Activated CD4-positive, alpha-beta T cell treated with anti-CD3 and anti-CD28 coated beads for 24 hours (primary cell): ENCODE measurements at regions not wholly inside any gene's neighbourhood (a gene's known extent, or its start where the extent isn't known, plus 50 kb on each side); places are given as distances from the start of the nearest gene placed in this dataset.
"Not testable (repeated sequence)": the region's sequence is repeated elsewhere in the genome, so short reads cannot be mapped to it uniquely, and the experiment has no call there.

Source experiments
- DNase-seq, 2 donors: peaks; one replicate each; pipeline ENCODE4 v3.0.0-alpha.2; 2020; ENCODE audit warnings: low read depth in 2 of 2

DNA sequence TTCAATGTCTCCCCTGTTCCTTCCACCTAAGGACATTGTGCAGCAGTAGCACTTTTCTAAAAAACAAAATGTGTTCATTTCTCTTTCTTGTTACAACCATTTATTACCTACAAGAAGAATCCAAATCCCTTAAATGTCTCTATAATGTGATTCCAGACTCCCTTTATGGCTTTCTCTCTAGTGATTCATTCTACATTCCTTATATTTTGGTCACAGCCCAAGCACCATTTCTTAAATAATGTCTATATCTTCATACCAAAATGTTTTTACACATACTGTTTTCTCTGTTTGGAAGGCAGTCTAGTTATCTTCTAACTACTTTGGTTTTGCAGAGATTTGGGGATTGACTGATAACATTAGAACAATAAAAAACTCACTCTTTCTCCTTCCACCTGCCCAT is 1037.3 kb upstream of the FLRT2 start:
- no peak for DNase-seq

DNA sequence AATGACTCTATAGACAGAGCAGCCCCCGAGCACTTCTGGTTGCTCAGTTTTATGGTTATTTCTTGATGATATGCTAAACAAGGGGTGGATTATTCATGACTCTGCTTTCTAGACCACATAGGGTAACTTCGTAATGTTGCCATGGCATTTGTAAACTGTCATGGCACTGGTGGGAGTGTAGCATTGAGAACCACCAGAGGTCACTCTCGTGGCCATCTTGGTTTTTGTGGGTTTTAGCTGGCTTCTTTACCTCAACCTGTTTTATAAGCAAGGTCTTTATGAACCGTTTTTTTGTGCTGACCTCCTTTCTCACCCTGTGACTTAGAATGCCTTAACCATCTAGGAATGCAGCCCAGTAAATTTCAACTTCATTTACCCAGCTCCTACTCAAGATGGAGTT is 1036.2 kb upstream of the FLRT2 start:
- no peak for DNase-seq

- DNase-seq = no peak
These were observed 1033.3 kb upstream of the FLRT2 start for GRCh38 chr14:84496677-84497076.

- DNase-seq = not testable (repeated sequence)
These were observed 1017.1 kb upstream of the FLRT2 start for GRCh38 chr14:84512823-84513222.

DNA sequence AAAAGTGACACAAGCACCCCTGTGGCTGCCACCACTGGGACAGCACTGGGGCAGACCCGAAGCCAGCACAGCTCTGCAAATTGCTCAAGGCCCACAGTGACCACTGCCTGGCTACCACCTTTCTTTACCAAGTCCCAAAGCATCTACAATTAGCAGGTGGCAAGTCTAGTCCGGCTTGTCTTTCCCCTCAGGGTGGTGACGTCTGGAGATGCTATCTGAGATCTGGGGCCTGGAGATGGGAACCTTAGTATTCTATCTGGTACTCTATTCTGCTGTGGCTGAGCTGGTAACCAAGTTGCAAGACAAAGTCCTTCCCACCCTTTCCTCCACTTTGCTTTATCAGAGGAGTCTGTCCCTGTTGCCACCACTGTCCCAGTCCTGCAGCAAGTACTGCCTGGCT is 1010.1 kb upstream of the FLRT2 start:
- no peak for DNase-seq

GRCh38 chr14:84520711-84521338 is 1009.1 kb upstream of the FLRT2 start:
- no peak for DNase-seq

- DNase-seq = no peak
These were observed 1006.2 kb upstream of the FLRT2 start for GRCh38 chr14:84523746-84524145.

GRCh38 chr14:84527706-84528105 is 1002.2 kb upstream of the FLRT2 start:
- DNase-seq = no peak

GRCh38 chr14:84532016-84532415 is 997.9 kb upstream of the FLRT2 start:
- no peak for DNase-seq

GRCh38 chr14:84533181-84533725 is 996.7 kb upstream of the FLRT2 start:
- DNase-seq = no peak

GRCh38 chr14:84533791-84534190 is 996.2 kb upstream of the FLRT2 start:
- no peak for DNase-seq

DNA sequence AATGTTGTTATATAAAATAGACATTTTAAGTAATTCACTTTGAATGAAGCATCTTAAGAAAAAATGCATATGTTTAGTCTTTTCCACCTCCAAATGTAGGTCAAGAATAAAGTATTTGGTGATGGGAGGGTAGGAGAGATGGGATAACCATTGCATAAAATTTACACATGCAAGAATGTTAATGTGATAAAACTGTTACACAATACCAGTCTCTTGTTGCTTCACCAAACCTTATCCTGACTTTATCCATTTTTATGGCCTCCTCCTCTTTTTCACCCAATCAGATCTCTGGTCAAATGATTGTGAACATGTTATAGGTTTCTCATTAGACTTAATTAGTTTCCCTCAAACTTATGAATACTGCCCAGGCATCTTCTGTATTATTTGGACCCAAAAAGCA is 994.5 kb upstream of the FLRT2 start:
- no peak for DNase-seq

- no peak for DNase-seq
These were observed 994.0 kb upstream of the FLRT2 start for GRCh38 chr14:84535976-84536375.

GRCh38 chr14:84541018-84541417 is 988.9 kb upstream of the FLRT2 start:
- DNase-seq = no peak

GRCh38 chr14:84543859-84544258 is 986.1 kb upstream of the FLRT2 start:
- no peak for DNase-seq

DNA sequence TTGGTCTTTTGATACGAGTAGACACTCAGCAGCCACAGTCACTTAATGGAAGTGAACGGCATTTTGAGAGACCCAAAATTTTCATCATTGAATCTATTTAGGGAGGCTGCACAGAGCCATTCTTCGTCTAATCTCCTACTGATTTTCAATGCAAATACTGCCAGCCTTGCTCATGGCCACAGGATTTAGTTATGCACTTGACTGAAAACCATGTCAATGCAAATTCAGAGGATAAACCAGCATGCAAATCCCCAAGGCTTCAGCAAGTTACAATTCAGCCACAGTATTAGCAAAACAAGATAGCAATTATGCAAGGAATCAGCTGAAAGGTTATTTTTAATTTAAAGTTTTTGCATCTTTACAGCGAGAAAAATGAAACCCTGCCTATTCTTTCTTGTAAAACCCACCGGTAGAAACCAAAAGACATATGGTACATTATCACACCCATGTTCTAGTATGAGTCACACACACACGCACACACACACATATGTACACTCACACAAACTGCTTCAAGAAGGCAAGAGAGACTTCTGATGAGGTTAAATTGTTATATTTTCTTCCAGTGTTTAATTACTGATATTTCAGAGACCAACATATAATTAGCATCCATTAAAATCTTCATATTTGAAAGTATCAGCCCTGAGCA is 985.3 kb upstream of the FLRT2 start:
- DNase-seq = no peak

GRCh38 chr14:84546236-84546635 is 983.7 kb upstream of the FLRT2 start:
- no peak for DNase-seq

GRCh38 chr14:84554136-84554535 is 975.8 kb upstream of the FLRT2 start:
- DNase-seq = no peak

- DNase-seq = no peak
These were observed 974.5 kb upstream of the FLRT2 start for GRCh38 chr14:84555493-84555892.

- no peak for DNase-seq
These were observed 963.8 kb upstream of the FLRT2 start for GRCh38 chr14:84566109-84566508.

GRCh38 chr14:84575681-84576080 is 954.3 kb upstream of the FLRT2 start:
- DNase-seq = no peak

GRCh38 chr14:84579292-84579691 is 950.7 kb upstream of the FLRT2 start:
- DNase-seq = no peak

GRCh38 chr14:84581041-84581440 is 948.9 kb upstream of the FLRT2 start:
- no peak for DNase-seq

- DNase-seq = no peak
These were observed 945.4 kb upstream of the FLRT2 start for GRCh38 chr14:84584511-84584910.
